GM23248 (cell line): ENCODE measurements at regions not wholly inside any gene's neighbourhood (a gene's known extent, or its start where the extent isn't known, plus 50 kb on each side); places are given as distances from the start of the nearest gene placed in this dataset.

Experiments
- DNase-seq: peaks from one replicate; pipeline ENCODE4 v3.0.0-alpha.2; 2015
- H2AFZ ChIP-seq: fragments of 200-600 bp; sonication (generic); 2 replicates; pipeline ENCODE4 v1.6.1; 2016; ENCODE audit warnings: antibody characterized with exemption
- H3F3A ChIP-seq: fragments of 200-600 bp; sonication (generic); 2 replicates; pipeline ENCODE4 v1.6.1; 2016; ENCODE audit warnings: mild to moderate bottlenecking, antibody characterized with exemption, mixed run types; ENCODE audit not compliant: insufficient read depth
- H3K27ac ChIP-seq: fragments of 200-600 bp; sonication (generic); 2 replicates; pipeline ENCODE4 v1.5.1; 2016; ENCODE audit warnings: mild to moderate bottlenecking
- H3K27me3 ChIP-seq: fragments of 200-600 bp; sonication (generic); replicated peaks from 2 replicates; pipeline ENCODE4 v1.6.1; 2016; ENCODE audit warnings: mild to moderate bottlenecking; ENCODE audit not compliant: insufficient read depth
- H3K36me3 ChIP-seq: fragments of 200-600 bp; sonication (generic); 2 replicates; pipeline ENCODE4 v1.6.1; 2016; ENCODE audit warnings: low read depth, mild to moderate bottlenecking
- H3K4me1 ChIP-seq: fragments of 200-600 bp; sonication (generic); 2 replicates; pipeline ENCODE4 v1.6.1; 2016; ENCODE audit warnings: mild to moderate bottlenecking; ENCODE audit not compliant: insufficient read depth
- H3K4me2 ChIP-seq: fragments of 200-600 bp; sonication (generic); one replicate; pipeline ENCODE4 v1.6.1; 2016; ENCODE audit warnings: mild to moderate bottlenecking; ENCODE audit not compliant: unreplicated experiment
- H3K4me3 ChIP-seq: fragments of 200-600 bp; sonication (generic); 2 replicates; pipeline ENCODE4 v1.5.1; 2016; ENCODE audit warnings: mild to moderate bottlenecking
- H3K79me2 ChIP-seq: fragments of 200-600 bp; sonication (generic); 2 replicates; pipeline ENCODE4 v1.6.1; 2016; ENCODE audit warnings: mild to moderate bottlenecking; ENCODE audit not compliant: insufficient read depth
- H3K9ac ChIP-seq: fragments of 200-600 bp; sonication (generic); 2 replicates; pipeline ENCODE4 v1.6.1; 2016; ENCODE audit warnings: mild to moderate bottlenecking
- H3K9me2 ChIP-seq: fragments of 200-600 bp; sonication (generic); 2 replicates; pipeline ENCODE4 v1.6.1; 2016; ENCODE audit warnings: mixed run types, mild to moderate bottlenecking, moderate library complexity; ENCODE audit not compliant: insufficient read depth
- H3K9me3 ChIP-seq: fragments of 200-600 bp; sonication (generic); one replicate; pipeline ENCODE4 v1.6.1; 2017; ENCODE audit warnings: low read depth
- H4K20me1 ChIP-seq: fragments of 200-600 bp; sonication (generic); 2 replicates; pipeline ENCODE4 v1.6.0; 2016; ENCODE audit not compliant: insufficient read depth
- EZH2 ChIP-seq: fragments of 200-600 bp; sonication (generic); IDR thresholded peaks from 2 replicates; pipeline ENCODE4 v1.6.1; 2018; ENCODE audit warnings: antibody characterized with exemption, mild to moderate bottlenecking; ENCODE audit not compliant: insufficient read depth, poor library complexity, severe bottlenecking
- EZH2phosphoT487 ChIP-seq: fragments of 200-600 bp; sonication (generic); IDR thresholded peaks from 2 replicates; pipeline ENCODE4 v1.6.1; 2018; ENCODE audit warnings: antibody characterized with exemption, moderate library complexity, mild to moderate bottlenecking, low read depth; ENCODE audit not compliant: insufficient read depth
- WGBS, 2 experiments: methylation state at CpG; one replicate each; pipeline ENCODE4 v1.1.6; 2015 to 2017; ENCODE audit warnings: low lambda C conversion rate in 2 of 2, low coverage in 1 of 2; ENCODE audit errors: missing lambda C conversion rate in 2 of 2; 5-methylcytosine and 5-hydroxymethylcytosine counted together
- in situ Hi-C: fragments of 300-500 bp; cut with MboI; formaldehyde crosslinking; loops from 2 replicates; pipeline ENCODE4 v1.15.0; 2020

DNA sequence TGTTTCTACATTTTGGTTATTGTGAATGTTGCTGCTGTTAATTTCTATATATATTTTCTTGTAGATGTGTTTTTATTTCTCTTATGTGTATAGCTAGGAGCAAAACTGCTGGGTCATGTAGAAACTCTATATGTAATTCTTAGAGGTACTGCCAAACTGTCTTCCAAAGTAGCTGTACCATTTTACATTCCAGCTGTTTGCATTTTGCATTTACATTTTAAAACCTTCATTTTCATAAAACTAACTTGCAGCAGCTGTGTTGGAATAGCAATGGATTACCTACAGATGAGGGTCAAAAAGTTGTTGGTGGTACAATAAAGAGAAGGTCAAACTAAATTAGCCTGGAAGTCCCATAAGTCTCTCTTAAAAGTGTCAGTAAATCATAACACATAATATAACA is 1109.7 kb downstream of the FLRT2 start:
- Histone ChIP-seq H3K27ac (no peak overlapping the region), H2AFZ (no peak overlapping the region), H3K36me3 (no peaks in the 10 kb centered on the region), H3K79me2 (no peaks in the 10 kb centered on the region), H3K9me3 (no peaks in the 10 kb centered on the region), H3K4me3 (no peak overlapping the region), H3K9ac (no peak overlapping the region), H4K20me1 (no peaks in the 10 kb centered on the region), H3K9me2 (no peaks in the 10 kb centered on the region), H3K4me1 (no peaks in the 10 kb centered on the region), H3F3A (no peaks in the 10 kb centered on the region), H3K4me2 (no peak overlapping the region), H3K27me3 (no peaks in the 10 kb centered on the region)
- in situ Hi-C loops, result no loop called here
- no peak for TF ChIP-seq EZH2phosphoT487
- TF ChIP-seq EZH2, result no peak
- DNase-seq, result no peak

DNA sequence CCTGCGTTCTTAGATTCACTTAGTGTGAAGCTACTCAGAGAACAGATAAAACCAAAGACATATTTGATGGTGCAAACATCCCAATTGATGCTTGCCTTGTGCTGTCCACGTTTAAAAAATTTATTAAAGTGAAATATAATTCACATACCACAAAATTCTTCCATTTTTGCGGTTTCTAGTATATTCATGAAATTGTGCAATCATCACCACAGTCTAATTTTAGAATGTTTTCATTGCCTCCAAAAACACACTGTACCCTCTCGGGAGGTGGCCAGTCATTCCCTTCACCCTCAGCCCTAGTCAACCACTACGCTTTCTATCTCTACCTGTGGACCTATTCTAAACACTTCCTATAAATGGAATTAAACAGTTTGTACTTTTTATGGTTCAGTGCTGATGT is 1109.2 kb downstream of the FLRT2 start:
- whole genome bisulfite sequencing, 2 experiments, result 15 to 17% methylated on average over 5 of the region's 5 CpGs
- Histone ChIP-seq H3K4me1 (no peaks in the 10 kb centered on the region), H3K27ac (no peak overlapping the region), H3K9ac (no peak overlapping the region), H4K20me1 (no peaks in the 10 kb centered on the region), H3K27me3 (no peaks in the 10 kb centered on the region), H2AFZ (no peak overlapping the region), H3K36me3 (no peaks in the 10 kb centered on the region), H3K4me2 (no peak overlapping the region), H3F3A (no peaks in the 10 kb centered on the region), H3K9me3 (no peaks in the 10 kb centered on the region), H3K9me2 (no peaks in the 10 kb centered on the region), H3K4me3 (no peak overlapping the region), H3K79me2 (no peaks in the 10 kb centered on the region)
- peak; percentile 0 for DNase-seq
- TF ChIP-seq EZH2phosphoT487 (no peak), EZH2 (no peak)
- in situ Hi-C loops, result no loop called here

DNA sequence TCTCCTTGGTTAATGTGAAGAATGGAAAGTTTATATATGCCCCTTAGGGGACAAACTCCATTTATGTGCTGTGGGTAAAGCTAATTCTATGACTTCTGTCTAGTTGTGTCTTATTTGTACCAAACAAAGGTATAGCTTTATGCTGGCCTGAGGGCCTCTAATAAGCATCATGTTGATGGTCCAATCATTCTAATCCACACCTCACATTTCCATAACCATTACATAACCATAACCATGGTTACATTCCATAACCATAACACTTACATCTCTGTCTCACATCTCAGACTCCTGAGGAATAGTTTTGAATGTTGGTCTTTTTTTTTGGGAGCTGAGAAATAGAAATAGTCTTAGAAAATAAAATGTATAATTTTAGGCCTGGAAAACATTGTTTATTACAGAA is 1097.1 kb downstream of the FLRT2 start:
- Histone ChIP-seq H2AFZ (no peak overlapping the region), H3F3A (no peaks in the 10 kb centered on the region), H3K79me2 (no peaks in the 10 kb centered on the region), H3K4me1 (no peaks in the 10 kb centered on the region), H3K4me3 (no peak overlapping the region), H3K27me3 (no peaks in the 10 kb centered on the region), H3K4me2 (no peak overlapping the region), H3K9me2 (no peaks in the 10 kb centered on the region), H4K20me1 (no peaks in the 10 kb centered on the region), H3K36me3 (no peaks in the 10 kb centered on the region), H3K9ac (no peak overlapping the region), H3K27ac (no peak overlapping the region), H3K9me3 (no peaks in the 10 kb centered on the region)
- no peak for DNase-seq
- in situ Hi-C loops, result no loop called here
- TF ChIP-seq EZH2phosphoT487 (no peak), EZH2 (no peak)

DNA sequence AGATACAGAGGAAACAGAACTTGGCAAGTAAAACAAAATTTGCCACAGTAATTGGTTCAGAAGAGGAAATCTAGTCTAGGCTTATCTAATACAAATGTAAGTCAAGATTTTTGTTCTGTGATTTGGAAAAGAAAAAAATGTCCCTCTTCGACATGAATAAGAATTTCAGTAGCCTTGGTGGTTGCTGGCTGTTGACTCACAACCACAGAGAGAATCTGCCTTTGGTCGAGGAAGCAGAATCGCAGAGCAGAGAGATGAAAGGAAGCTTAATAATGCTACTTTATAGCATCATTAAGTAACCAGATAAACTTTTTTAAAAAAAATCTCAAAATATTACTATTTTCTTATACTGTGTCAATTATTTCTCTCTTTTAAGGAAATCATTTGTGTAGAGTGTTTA is 1096.6 kb downstream of the FLRT2 start:
- Histone ChIP-seq H3K9me3 (no peaks in the 10 kb centered on the region), H3K4me3 (no peak overlapping the region), H3F3A (no peaks in the 10 kb centered on the region), H4K20me1 (no peaks in the 10 kb centered on the region), H3K4me2 (no peak overlapping the region), H3K27me3 (no peaks in the 10 kb centered on the region), H3K9ac (no peak overlapping the region), H3K27ac (no peak overlapping the region), H2AFZ (no peak overlapping the region), H3K4me1 (no peaks in the 10 kb centered on the region), H3K9me2 (no peaks in the 10 kb centered on the region), H3K36me3 (no peaks in the 10 kb centered on the region), H3K79me2 (no peaks in the 10 kb centered on the region)
- DNase-seq, result no peak
- TF ChIP-seq EZH2phosphoT487, result no peak
- TF ChIP-seq EZH2, result no peak
- in situ Hi-C loops, result no loop called here
- WGBS, 2 experiments, result 24 to 31% methylated on average over 3 of the region's 3 CpGs

DNA sequence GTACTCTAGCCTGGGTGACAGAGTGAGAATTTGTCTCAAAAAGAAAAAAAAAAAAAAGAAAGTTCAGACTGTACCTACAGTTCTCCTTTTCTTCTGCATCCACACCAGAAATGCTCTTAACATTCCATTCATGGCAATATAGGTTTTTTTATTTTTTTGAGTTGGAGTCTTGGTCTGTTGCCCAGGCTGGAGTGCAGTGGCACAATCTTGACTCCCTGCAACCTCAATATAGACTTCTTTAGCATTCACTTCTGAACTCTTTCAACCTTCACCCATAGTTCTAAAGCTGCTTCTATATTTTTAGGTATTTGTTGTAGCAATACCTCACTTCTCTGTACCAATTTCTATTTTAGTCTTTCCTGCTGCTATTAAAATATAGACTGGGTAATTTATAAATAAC is 1095.7 kb downstream of the FLRT2 start:
- no peak for TF ChIP-seq EZH2phosphoT487
- TF ChIP-seq EZH2, result no peak
- H3K4me3 ChIP-seq, result no peak overlapping the region
- H3K4me1 ChIP-seq, result no peaks in the 10 kb centered on the region
- no peaks in the 10 kb centered on the region for H3K36me3 ChIP-seq
- no peak overlapping the region for H3K4me2 ChIP-seq
- no peak overlapping the region for H3K9ac ChIP-seq
- no peaks in the 10 kb centered on the region for H3K27me3 ChIP-seq
- no peaks in the 10 kb centered on the region for H3K9me2 ChIP-seq
- H3K27ac ChIP-seq, result no peak overlapping the region
- H3F3A ChIP-seq, result no peaks in the 10 kb centered on the region
- H3K79me2 ChIP-seq, result no peaks in the 10 kb centered on the region
- no peaks in the 10 kb centered on the region for H3K9me3 ChIP-seq
- in situ Hi-C loops, result no loop called here
- H2AFZ ChIP-seq, result no peak overlapping the region
- no peaks in the 10 kb centered on the region for H4K20me1 ChIP-seq
- no peak for DNase-seq
